ENCODE measurements at regions not wholly inside any gene's neighbourhood (a gene's known extent, or its start where the extent isn't known, plus 50 kb on each side); places are given as distances from the start of the nearest gene placed in this dataset.

DNA sequence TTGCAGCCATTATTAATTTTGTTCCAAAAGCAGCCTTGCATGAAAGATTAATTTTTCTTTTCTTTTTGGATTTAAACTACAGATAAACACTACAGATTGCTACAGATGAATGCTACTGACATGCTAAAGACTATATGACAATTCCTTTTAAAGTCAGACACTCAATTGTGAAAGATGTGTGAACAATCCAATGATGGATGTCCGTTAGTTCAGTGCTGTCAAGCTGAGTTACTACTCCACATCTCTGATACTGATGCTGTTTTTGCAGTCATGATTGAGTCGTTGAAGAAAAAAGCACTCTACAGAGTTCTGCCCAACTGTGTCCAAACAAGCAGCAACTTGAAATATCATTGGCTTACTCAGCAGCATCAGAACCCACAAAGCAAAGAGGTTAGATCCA lies 146.8 kb downstream of the OTUD1 start:
- no peak for TF ChIP-seq TAF1 (IDR thresholded peaks at IDR 0.05; ENCODE audit: borderline replicate concordance, low read depth, low read length)
- TF ChIP-seq SRF (IDR thresholded peaks at IDR 0.05; ENCODE audit: low read depth in 2 of 2, low read length in 2 of 2), result no peak
- no peak for TF ChIP-seq EZH2 (IDR thresholded peaks at IDR 0.05; ENCODE audit: borderline replicate concordance, control insufficient read depth, low read depth, low read length)
- no peak for TF ChIP-seq CHD2 (IDR thresholded peaks at IDR 0.05; ENCODE audit: borderline replicate concordance, low read depth, low read length)
- TF ChIP-seq, protein P1, sequence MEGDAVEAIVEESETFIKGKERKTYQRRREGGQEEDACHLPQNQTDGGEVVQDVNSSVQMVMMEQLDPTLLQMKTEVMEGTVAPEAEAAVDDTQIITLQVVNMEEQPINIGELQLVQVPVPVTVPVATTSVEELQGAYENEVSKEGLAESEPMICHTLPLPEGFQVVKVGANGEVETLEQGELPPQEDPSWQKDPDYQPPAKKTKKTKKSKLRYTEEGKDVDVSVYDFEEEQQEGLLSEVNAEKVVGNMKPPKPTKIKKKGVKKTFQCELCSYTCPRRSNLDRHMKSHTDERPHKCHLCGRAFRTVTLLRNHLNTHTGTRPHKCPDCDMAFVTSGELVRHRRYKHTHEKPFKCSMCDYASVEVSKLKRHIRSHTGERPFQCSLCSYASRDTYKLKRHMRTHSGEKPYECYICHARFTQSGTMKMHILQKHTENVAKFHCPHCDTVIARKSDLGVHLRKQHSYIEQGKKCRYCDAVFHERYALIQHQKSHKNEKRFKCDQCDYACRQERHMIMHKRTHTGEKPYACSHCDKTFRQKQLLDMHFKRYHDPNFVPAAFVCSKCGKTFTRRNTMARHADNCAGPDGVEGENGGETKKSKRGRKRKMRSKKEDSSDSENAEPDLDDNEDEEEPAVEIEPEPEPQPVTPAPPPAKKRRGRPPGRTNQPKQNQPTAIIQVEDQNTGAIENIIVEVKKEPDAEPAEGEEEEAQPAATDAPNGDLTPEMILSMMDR (IDR thresholded peaks at IDR 0.05 in 2 of 3, conservative IDR thresholded peaks at IDR 0.05 in 1 of 3; ENCODE audit: control insufficient read depth in 2 of 3, extremely low read depth in 1 of 3, insufficient read depth in 1 of 3, low read depth in 3 of 3, low read length in 3 of 3), result no peak
- no peak for TF ChIP-seq NFYA (IDR thresholded peaks at IDR 0.05; ENCODE audit: borderline replicate concordance, low read depth, low read length)
- TF ChIP-seq EP300 (IDR thresholded peaks at IDR 0.05; ENCODE audit: borderline replicate concordance in 1 of 2, control insufficient read depth in 1 of 2, low read depth in 2 of 2, low read length in 2 of 2), result no peak
- TF ChIP-seq, protein P2, sequence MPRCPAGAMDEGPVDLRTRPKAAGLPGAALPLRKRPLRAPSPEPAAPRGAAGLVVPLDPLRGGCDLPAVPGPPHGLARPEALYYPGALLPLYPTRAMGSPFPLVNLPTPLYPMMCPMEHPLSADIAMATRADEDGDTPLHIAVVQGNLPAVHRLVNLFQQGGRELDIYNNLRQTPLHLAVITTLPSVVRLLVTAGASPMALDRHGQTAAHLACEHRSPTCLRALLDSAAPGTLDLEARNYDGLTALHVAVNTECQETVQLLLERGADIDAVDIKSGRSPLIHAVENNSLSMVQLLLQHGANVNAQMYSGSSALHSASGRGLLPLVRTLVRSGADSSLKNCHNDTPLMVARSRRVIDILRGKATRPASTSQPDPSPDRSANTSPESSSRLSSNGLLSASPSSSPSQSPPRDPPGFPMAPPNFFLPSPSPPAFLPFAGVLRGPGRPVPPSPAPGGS (IDR thresholded peaks at IDR 0.05; ENCODE audit: borderline replicate concordance, insufficient read depth, low read depth, low read length, poor library complexity, severe bottlenecking), result no peak

Data from GM12878 (cell line).